B cell (primary cell): ENCODE measurements at regions not wholly inside any gene's neighbourhood (a gene's known extent, or its start where the extent isn't known, plus 50 kb on each side); places are given as distances from the start of the nearest gene placed in this dataset.

Experiments
- EZH2 ChIP-seq: IDR thresholded peaks from 2 replicates; pipeline ENCODE4 v1.6.1; 2012; ENCODE audit warnings: borderline replicate concordance, low read depth, mild to moderate bottlenecking, moderate library complexity, low read length; ENCODE audit not compliant: insufficient read depth, poor library complexity, severe bottlenecking
- TF ChIP-seq, protein P1 (sequence below): fragments of 200-600 bp; IDR thresholded peaks from one replicate; pipeline ENCODE4 v1.8.0; 2022; ENCODE audit warnings: antibody characterized with exemption, mild to moderate bottlenecking

DNA sequence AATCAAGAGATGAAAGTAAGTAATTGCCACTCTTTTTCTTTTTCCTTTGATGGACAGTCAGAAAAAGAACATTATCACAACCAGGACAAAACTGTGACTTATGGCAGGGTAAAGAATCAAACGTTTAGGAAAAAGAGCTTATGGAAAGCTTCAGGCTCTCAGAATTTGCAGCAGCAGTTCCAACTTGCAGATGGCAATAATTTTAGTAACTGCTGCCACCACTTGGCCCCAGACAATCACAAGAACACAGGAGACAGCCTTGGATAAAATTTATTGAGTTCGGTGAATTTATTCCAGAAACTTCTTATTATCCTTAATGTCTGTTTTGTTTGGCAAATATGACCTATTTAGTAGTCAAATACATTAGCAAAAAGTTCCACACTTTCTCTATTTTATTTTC is 804.4 kb downstream of the BRINP3 start:
- TF ChIP-seq, protein P1, sequence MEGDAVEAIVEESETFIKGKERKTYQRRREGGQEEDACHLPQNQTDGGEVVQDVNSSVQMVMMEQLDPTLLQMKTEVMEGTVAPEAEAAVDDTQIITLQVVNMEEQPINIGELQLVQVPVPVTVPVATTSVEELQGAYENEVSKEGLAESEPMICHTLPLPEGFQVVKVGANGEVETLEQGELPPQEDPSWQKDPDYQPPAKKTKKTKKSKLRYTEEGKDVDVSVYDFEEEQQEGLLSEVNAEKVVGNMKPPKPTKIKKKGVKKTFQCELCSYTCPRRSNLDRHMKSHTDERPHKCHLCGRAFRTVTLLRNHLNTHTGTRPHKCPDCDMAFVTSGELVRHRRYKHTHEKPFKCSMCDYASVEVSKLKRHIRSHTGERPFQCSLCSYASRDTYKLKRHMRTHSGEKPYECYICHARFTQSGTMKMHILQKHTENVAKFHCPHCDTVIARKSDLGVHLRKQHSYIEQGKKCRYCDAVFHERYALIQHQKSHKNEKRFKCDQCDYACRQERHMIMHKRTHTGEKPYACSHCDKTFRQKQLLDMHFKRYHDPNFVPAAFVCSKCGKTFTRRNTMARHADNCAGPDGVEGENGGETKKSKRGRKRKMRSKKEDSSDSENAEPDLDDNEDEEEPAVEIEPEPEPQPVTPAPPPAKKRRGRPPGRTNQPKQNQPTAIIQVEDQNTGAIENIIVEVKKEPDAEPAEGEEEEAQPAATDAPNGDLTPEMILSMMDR: no peak
- no peak for TF ChIP-seq EZH2
